Hepatocyte (in vitro differentiated cells): ENCODE measurements at regions not wholly inside any gene's neighbourhood (a gene's known extent, or its start where the extent isn't known, plus 50 kb on each side); places are given as distances from the start of the nearest gene placed in this dataset.

Experiments
- EZH2phosphoT487 ChIP-seq: fragments of 200-600 bp; sonication (generic); IDR thresholded peaks from one replicate; pipeline ENCODE4 v1.6.1; 2018; ENCODE audit warnings: antibody characterized with exemption, mild to moderate bottlenecking, low read depth, moderate library complexity; ENCODE audit not compliant: unreplicated experiment, severe bottlenecking
- TF ChIP-seq, protein P1 (sequence below): fragments of 200-600 bp; sonication (generic); IDR thresholded peaks from 2 replicates; pipeline ENCODE4 v1.5.1; 2016; ENCODE audit warnings: antibody characterized with exemption, mild to moderate bottlenecking; ENCODE audit not compliant: poor library complexity

- TF ChIP-seq, protein P1, sequence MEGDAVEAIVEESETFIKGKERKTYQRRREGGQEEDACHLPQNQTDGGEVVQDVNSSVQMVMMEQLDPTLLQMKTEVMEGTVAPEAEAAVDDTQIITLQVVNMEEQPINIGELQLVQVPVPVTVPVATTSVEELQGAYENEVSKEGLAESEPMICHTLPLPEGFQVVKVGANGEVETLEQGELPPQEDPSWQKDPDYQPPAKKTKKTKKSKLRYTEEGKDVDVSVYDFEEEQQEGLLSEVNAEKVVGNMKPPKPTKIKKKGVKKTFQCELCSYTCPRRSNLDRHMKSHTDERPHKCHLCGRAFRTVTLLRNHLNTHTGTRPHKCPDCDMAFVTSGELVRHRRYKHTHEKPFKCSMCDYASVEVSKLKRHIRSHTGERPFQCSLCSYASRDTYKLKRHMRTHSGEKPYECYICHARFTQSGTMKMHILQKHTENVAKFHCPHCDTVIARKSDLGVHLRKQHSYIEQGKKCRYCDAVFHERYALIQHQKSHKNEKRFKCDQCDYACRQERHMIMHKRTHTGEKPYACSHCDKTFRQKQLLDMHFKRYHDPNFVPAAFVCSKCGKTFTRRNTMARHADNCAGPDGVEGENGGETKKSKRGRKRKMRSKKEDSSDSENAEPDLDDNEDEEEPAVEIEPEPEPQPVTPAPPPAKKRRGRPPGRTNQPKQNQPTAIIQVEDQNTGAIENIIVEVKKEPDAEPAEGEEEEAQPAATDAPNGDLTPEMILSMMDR, result no peak
- TF ChIP-seq EZH2phosphoT487, result no peak
Measured at GRCh38 chr5:74367241-74367733, 273.2 kb downstream of the ENC1 start.
